GM12874 (cell line): ENCODE measurements at regions not wholly inside any gene's neighbourhood (a gene's known extent, or its start where the extent isn't known, plus 50 kb on each side); places are given as distances from the start of the nearest gene placed in this dataset.

Source experiments
- CTCF ChIP-seq: IDR thresholded peaks from 2 replicates; pipeline ENCODE4 v1.5.1; 2011; ENCODE audit warnings: low read depth, mild to moderate bottlenecking, control low read depth, low read length, moderate library complexity; ENCODE audit not compliant: insufficient read depth

GRCh38 chr6:93105017-93105416 lies 314.3 kb downstream of the EPHA7 start:
- no peak for TF ChIP-seq CTCF

- no peak for TF ChIP-seq CTCF
Measured at GRCh38 chr6:93104195-93104817, 315.1 kb downstream of the EPHA7 start.

- no peak for TF ChIP-seq CTCF
Measured at GRCh38 chr6:93088621-93089501, 330.5 kb downstream of the EPHA7 start.

GRCh38 chr6:93087606-93088005 lies 331.8 kb downstream of the EPHA7 start:
- TF ChIP-seq CTCF: no peak

- no peak for TF ChIP-seq CTCF
Measured at GRCh38 chr6:93086351-93086750, 333.0 kb downstream of the EPHA7 start.

- no peak for TF ChIP-seq CTCF
Measured at GRCh38 chr6:93083337-93084230, 335.8 kb downstream of the EPHA7 start.

- TF ChIP-seq CTCF: no peak
Measured at GRCh38 chr6:93081901-93082300, 337.5 kb downstream of the EPHA7 start.
